Subcutaneous abdominal adipose tissue (tissue), 5 donors: ENCODE measurements at regions not wholly inside any gene's neighbourhood (a gene's known extent, or its start where the extent isn't known, plus 50 kb on each side); places are given as distances from the start of the nearest gene placed in this dataset.

Experiments
- H3K27ac ChIP-seq: one replicate; pipeline ENCODE4 v1.7.0; 2013; ENCODE audit warnings: low read depth, mild to moderate bottlenecking, inconsistent platforms, low read length, moderate library complexity
- H3K27me3 ChIP-seq, 5 donors: one replicate each; pipeline ENCODE4 v1.7.0; 2013; ENCODE audit warnings: low read length in 5 of 5, inconsistent platforms in 1 of 5; ENCODE audit not compliant: control insufficient read depth in 5 of 5, insufficient read depth in 4 of 5
- H3K36me3 ChIP-seq, 5 donors: one replicate each; pipeline ENCODE4 v1.7.0; 2013; ENCODE audit warnings: low read length in 5 of 5; ENCODE audit not compliant: control insufficient read depth in 5 of 5, insufficient read depth in 5 of 5
- H3K4me1 ChIP-seq, 5 donors: one replicate each; pipeline ENCODE4 v1.7.0; 2013; ENCODE audit warnings: low read length in 5 of 5, mild to moderate bottlenecking in 3 of 5, moderate library complexity in 1 of 5; ENCODE audit not compliant: control insufficient read depth in 5 of 5, insufficient read depth in 5 of 5
- H3K4me3 ChIP-seq, 5 donors: one replicate each; pipeline ENCODE4 v1.7.0; 2013; ENCODE audit warnings: low read length in 5 of 5, low read depth in 1 of 5
- H3K9ac ChIP-seq, 5 donors: one replicate each; pipeline ENCODE4 v1.7.0; 2013; ENCODE audit warnings: low read length in 5 of 5, mild to moderate bottlenecking in 4 of 5, moderate library complexity in 3 of 5
- H3K9me3 ChIP-seq, 5 donors: one replicate each; pipeline ENCODE4 v1.7.0; 2013; ENCODE audit warnings: low read length in 5 of 5; ENCODE audit not compliant: control insufficient read depth in 5 of 5
- donor health status: healthy.
- donor health status: healthy.
- donor health status: healthy.
- donor health status: healthy.
- donor health status: healthy.

GRCh38 chr18:29071869-29072268 lies 894.9 kb upstream of the CDH2 start:
- H3K36me3 ChIP-seq: no peaks in the 10 kb centered on the region

GRCh38 chr18:29063346-29063745 lies 886.4 kb upstream of the CDH2 start:
- no peaks in the 10 kb centered on the region for H3K9me3 ChIP-seq
- no peaks in the 10 kb centered on the region for H3K4me1 ChIP-seq
- no peaks in the 10 kb centered on the region for H3K27me3 ChIP-seq
- no peak overlapping the region for H3K27ac ChIP-seq
- no peak overlapping the region for H3K9ac ChIP-seq
- no peaks in the 10 kb centered on the region for H3K36me3 ChIP-seq
- H3K4me3 ChIP-seq: no peak overlapping the region

More at GRCh38 chr18:29071869-29072268, 894.9 kb upstream of the CDH2 start:
- Histone ChIP-seq H3K27me3 (no peaks in the 10 kb centered on the region), H3K9me3 (no peaks in the 10 kb centered on the region), H3K9ac (no peak overlapping the region), H3K27ac (no peak overlapping the region), H3K4me3 (no peak overlapping the region), H3K4me1 (no peaks in the 10 kb centered on the region)

- Histone ChIP-seq H3K27ac (no peak overlapping the region), H3K27me3 (no peaks in the 10 kb centered on the region), H3K9me3 (no peaks in the 10 kb centered on the region), H3K4me3 (no peak overlapping the region), H3K4me1 (no peaks in the 10 kb centered on the region), H3K9ac (no peak overlapping the region), H3K36me3 (no peaks in the 10 kb centered on the region)
Measured at GRCh38 chr18:29062921-29063320, 886.0 kb upstream of the CDH2 start.

GRCh38 chr18:29060349-29060748 lies 883.4 kb upstream of the CDH2 start:
- H3K4me3 ChIP-seq: no peak overlapping the region
- H3K9ac ChIP-seq: no peak overlapping the region
- H3K36me3 ChIP-seq: no peaks in the 10 kb centered on the region
- H3K9me3 ChIP-seq: no peaks in the 10 kb centered on the region
- H3K27ac ChIP-seq: no peak overlapping the region
- no peaks in the 10 kb centered on the region for H3K27me3 ChIP-seq
- H3K4me1 ChIP-seq: no peaks in the 10 kb centered on the region

GRCh38 chr18:29057703-29058102 lies 880.8 kb upstream of the CDH2 start:
- H3K9me3 ChIP-seq: no peaks in the 10 kb centered on the region
- H3K4me1 ChIP-seq: no peaks in the 10 kb centered on the region
- H3K27ac ChIP-seq: no peak overlapping the region
- H3K36me3 ChIP-seq: no peaks in the 10 kb centered on the region
- H3K27me3 ChIP-seq: no peaks in the 10 kb centered on the region
- H3K4me3 ChIP-seq: no peak overlapping the region
- no peak overlapping the region for H3K9ac ChIP-seq

DNA sequence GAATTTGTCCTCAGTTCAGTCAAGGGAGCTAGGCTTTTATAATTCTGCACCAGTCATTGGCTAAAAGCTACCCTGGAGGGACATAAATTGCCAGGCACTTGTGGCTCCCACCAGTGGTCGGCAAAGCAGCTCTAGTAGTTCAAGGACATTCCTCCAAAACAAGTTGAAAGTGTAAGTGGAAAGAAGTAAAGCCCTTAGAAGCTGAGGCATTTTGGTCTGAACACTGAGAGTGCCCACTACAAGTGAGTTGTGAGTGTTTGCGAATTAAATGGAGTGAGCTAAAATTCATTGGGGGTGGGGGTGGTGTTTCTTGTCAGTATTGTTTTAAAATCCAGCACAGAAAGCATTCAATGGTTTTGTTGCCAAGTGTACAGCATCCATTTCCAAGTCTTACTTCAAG lies 879.9 kb upstream of the CDH2 start:
- Histone ChIP-seq H3K9me3 (no peaks in the 10 kb centered on the region), H3K27me3 (no peaks in the 10 kb centered on the region), H3K9ac (no peak overlapping the region), H3K36me3 (no peaks in the 10 kb centered on the region), H3K4me3 (no peak overlapping the region), H3K27ac (no peak overlapping the region), H3K4me1 (no peaks in the 10 kb centered on the region)

GRCh38 chr18:29041976-29042375 lies 865.0 kb upstream of the CDH2 start:
- Histone ChIP-seq H3K9ac (no peak overlapping the region), H3K27ac (no peak overlapping the region), H3K27me3 (no peaks in the 10 kb centered on the region), H3K4me3 (no peak overlapping the region), H3K36me3 (no peaks in the 10 kb centered on the region), H3K9me3 (peaks cover 0 to 6% (median 0%) of the 10 kb centered on the region in 5 donors), H3K4me1 (no peaks in the 10 kb centered on the region)

- H3K9me3 ChIP-seq: peaks cover 0 to 3% (median 0%) of the 10 kb centered on the region in 5 donors
- H3K36me3 ChIP-seq: no peaks in the 10 kb centered on the region
- no peaks in the 10 kb centered on the region for H3K4me1 ChIP-seq
- no peak overlapping the region for H3K4me3 ChIP-seq
- no peak overlapping the region for H3K9ac ChIP-seq
- H3K27ac ChIP-seq: no peak overlapping the region
- H3K27me3 ChIP-seq: no peaks in the 10 kb centered on the region
Measured at GRCh38 chr18:29034113-29034856, 857.4 kb upstream of the CDH2 start.

DNA sequence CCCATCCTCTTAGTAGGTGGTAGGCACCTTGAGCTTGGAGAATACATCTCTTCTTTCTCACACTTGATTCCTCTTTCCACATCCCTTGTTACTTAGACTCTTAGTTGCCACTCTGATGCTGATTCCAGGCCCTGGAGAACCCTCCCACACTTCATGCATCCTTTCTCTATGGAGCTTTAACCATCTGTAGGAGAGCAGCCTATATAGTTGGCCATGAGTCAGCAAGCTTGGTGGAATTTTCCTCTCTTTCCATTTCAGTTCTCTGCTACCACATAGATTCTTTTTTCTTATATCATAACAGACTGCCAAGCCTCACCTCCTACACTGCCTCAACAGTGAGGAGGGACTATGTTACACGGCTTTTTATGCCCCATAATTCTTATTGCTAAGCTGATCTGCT lies 851.6 kb upstream of the CDH2 start:
- Histone ChIP-seq H3K27me3 (no peaks in the 10 kb centered on the region), H3K36me3 (no peaks in the 10 kb centered on the region), H3K4me3 (no peak overlapping the region), H3K27ac (no peak overlapping the region), H3K9ac (no peak overlapping the region), H3K9me3 (no peaks in the 10 kb centered on the region), H3K4me1 (no peaks in the 10 kb centered on the region)

GRCh38 chr18:29018976-29019375 lies 842.0 kb upstream of the CDH2 start:
- Histone ChIP-seq H3K4me3 (no peak overlapping the region), H3K9ac (no peak overlapping the region), H3K4me1 (no peaks in the 10 kb centered on the region), H3K27ac (no peak overlapping the region), H3K9me3 (no peaks in the 10 kb centered on the region), H3K27me3 (no peaks in the 10 kb centered on the region), H3K36me3 (no peaks in the 10 kb centered on the region)
